Loucy (cell line): ENCODE measurements at regions not wholly inside any gene's neighbourhood (a gene's known extent, or its start where the extent isn't known, plus 50 kb on each side); places are given as distances from the start of the nearest gene placed in this dataset.

Experiments
- H2AFZ ChIP-seq: fragments of 200-600 bp; sonication (generic); 2 replicates; pipeline ENCODE4 v1.6.0; 2016; ENCODE audit warnings: antibody characterized with exemption, mild to moderate bottlenecking, low read length, moderate library complexity
- H3F3A ChIP-seq: fragments of 200-600 bp; 2 replicates; pipeline ENCODE4 v1.6.0; 2016; ENCODE audit warnings: antibody characterized with exemption, low read depth, mild to moderate bottlenecking
- H3K27me3 ChIP-seq: fragments of 200-600 bp; sonication (generic); 2 replicates; pipeline ENCODE4 v1.6.1; 2014; ENCODE audit warnings: low read length, mild to moderate bottlenecking; ENCODE audit not compliant: insufficient read depth, poor library complexity, severe bottlenecking
- H3K36me3 ChIP-seq: fragments of 200-600 bp; sonication (generic); 2 replicates; pipeline ENCODE4 v1.6.1; 2016; ENCODE audit warnings: low read length; ENCODE audit not compliant: insufficient read depth
- H3K4me1 ChIP-seq: fragments of 200-600 bp; sonication (generic); 2 replicates; pipeline ENCODE4 v1.5.1; 2014; ENCODE audit warnings: low read length, mild to moderate bottlenecking; ENCODE audit not compliant: insufficient read depth, poor library complexity, severe bottlenecking
- H3K4me2 ChIP-seq: fragments of 200-600 bp; sonication (generic); 2 replicates; pipeline ENCODE4 v1.6.0; 2014; ENCODE audit warnings: antibody characterized with exemption, low read length, low read depth, mild to moderate bottlenecking; ENCODE audit not compliant: poor library complexity, severe bottlenecking
- H3K4me3 ChIP-seq: fragments of 200-600 bp; sonication (generic); 2 replicates; pipeline ENCODE4 v1.5.1; 2014; ENCODE audit warnings: low read length, mild to moderate bottlenecking, mixed read lengths; ENCODE audit not compliant: poor library complexity, severe bottlenecking
- H3K79me2 ChIP-seq: fragments of 200-600 bp; sonication (generic); 2 replicates; pipeline ENCODE4 v1.6.1; 2014; ENCODE audit warnings: low read length; ENCODE audit not compliant: insufficient read depth
- H3K9ac ChIP-seq: fragments of 200-600 bp; sonication (generic); 2 replicates; pipeline ENCODE4 v1.6.0; 2014; ENCODE audit warnings: mild to moderate bottlenecking, low read depth, low read length, moderate library complexity; ENCODE audit not compliant: poor library complexity, severe bottlenecking
- H3K9me2 ChIP-seq: fragments of 200-600 bp; sonication (generic); replicated peaks from 2 replicates; pipeline ENCODE4 v1.6.1; 2016; ENCODE audit warnings: low read depth, low read length, mixed read lengths
- H3K9me3 ChIP-seq: fragments of 200-600 bp; sonication (generic); 2 replicates; pipeline ENCODE4 v1.6.1; 2014; ENCODE audit warnings: mild to moderate bottlenecking, antibody characterized with exemption, low read length, low read depth; ENCODE audit not compliant: insufficient read depth
- H4K20me1 ChIP-seq: fragments of 200-600 bp; sonication (generic); 2 replicates; pipeline ENCODE4 v1.6.0; 2014; ENCODE audit warnings: antibody characterized with exemption, low read length, mild to moderate bottlenecking; ENCODE audit not compliant: insufficient read depth, poor library complexity, severe bottlenecking
- CTCF ChIP-seq: fragments of 200-600 bp; sonication (generic); conservative IDR thresholded peaks from 2 replicates; pipeline ENCODE4 v1.5.1; 2014; ENCODE audit warnings: mild to moderate bottlenecking, antibody characterized with exemption, low read length
- EZH2phosphoT487 ChIP-seq: fragments of 200-600 bp; IDR thresholded peaks from 2 replicates; pipeline ENCODE4 v1.6.1; 2018; ENCODE audit warnings: antibody characterized with exemption, mild to moderate bottlenecking, moderate library complexity, borderline replicate concordance

- no peak overlapping the region for H3K4me2 ChIP-seq
- no peak overlapping the region for H3K4me3 ChIP-seq
- H3F3A ChIP-seq: no peaks in the 10 kb centered on the region
- H4K20me1 ChIP-seq: no peaks in the 10 kb centered on the region
- H3K36me3 ChIP-seq: no peaks in the 10 kb centered on the region
- TF ChIP-seq EZH2phosphoT487 (no peak), CTCF (no peak)
- H3K9ac ChIP-seq: no peak overlapping the region
- no peak overlapping the region for H2AFZ ChIP-seq
- no peaks in the 10 kb centered on the region for H3K4me1 ChIP-seq
- no peaks in the 10 kb centered on the region for H3K9me2 ChIP-seq
- H3K79me2 ChIP-seq: no peaks in the 10 kb centered on the region
- H3K9me3 ChIP-seq: no peaks in the 10 kb centered on the region
- no peaks in the 10 kb centered on the region for H3K27me3 ChIP-seq
Observed at GRCh38 chr2:226403369-226403768, 396.3 kb downstream of the IRS1 start.

DNA sequence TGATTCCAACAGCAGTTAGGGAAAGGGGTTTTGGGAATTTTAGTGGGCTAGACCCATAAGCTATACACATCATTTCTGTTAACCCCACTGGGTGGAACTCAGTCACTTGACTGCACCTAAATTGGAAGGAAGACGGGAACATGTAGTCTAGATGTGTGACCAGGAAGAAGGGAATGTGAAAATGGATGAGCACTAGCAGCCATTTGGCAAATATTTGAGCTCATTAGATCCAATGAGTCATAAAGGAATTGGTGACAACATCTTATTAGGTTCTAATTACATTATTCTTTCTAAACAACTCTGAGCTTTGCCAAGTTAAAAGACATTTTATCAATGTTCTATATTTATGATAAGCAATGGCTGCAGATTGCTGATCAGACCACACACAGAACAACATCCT, 400.6 kb downstream of the IRS1 start:
- H3K36me3 ChIP-seq: no peaks in the 10 kb centered on the region
- H3K4me2 ChIP-seq: no peak overlapping the region
- no peaks in the 10 kb centered on the region for H4K20me1 ChIP-seq
- H3K9ac ChIP-seq: no peak overlapping the region
- no peaks in the 10 kb centered on the region for H3K9me3 ChIP-seq
- H3K4me3 ChIP-seq: no peak overlapping the region
- no peaks in the 10 kb centered on the region for H3F3A ChIP-seq
- H3K27me3 ChIP-seq: no peaks in the 10 kb centered on the region
- no peak overlapping the region for H2AFZ ChIP-seq
- H3K79me2 ChIP-seq: no peaks in the 10 kb centered on the region
- no peak for TF ChIP-seq EZH2phosphoT487
- TF ChIP-seq CTCF: no peak
- H3K4me1 ChIP-seq: no peaks in the 10 kb centered on the region
- no peaks in the 10 kb centered on the region for H3K9me2 ChIP-seq

DNA sequence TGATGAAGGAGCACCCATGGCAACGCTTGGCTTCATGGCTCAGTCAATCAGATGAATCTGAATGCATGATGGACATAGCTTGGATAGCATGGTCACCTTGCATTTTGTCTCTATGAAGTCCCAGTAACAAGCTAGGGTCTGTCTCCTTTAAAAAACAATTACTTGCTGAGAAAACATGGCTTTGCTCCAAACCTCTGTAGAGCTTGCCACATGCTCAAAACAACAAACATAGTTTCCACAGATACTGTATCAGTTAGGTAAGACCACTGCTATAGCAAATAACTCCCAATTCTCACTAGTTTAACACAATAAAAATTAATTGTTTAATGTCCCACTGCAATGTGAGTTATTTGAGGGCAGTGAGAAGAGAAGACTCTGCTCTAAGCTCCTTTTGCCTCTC, 401.0 kb downstream of the IRS1 start:
- H3K27me3 ChIP-seq: no peaks in the 10 kb centered on the region
- H3K9me2 ChIP-seq: no peaks in the 10 kb centered on the region
- H3K9me3 ChIP-seq: no peaks in the 10 kb centered on the region
- no peak overlapping the region for H2AFZ ChIP-seq
- H3K4me1 ChIP-seq: no peaks in the 10 kb centered on the region
- no peaks in the 10 kb centered on the region for H3F3A ChIP-seq
- H4K20me1 ChIP-seq: no peaks in the 10 kb centered on the region
- H3K4me2 ChIP-seq: no peak overlapping the region
- no peaks in the 10 kb centered on the region for H3K36me3 ChIP-seq
- H3K79me2 ChIP-seq: no peaks in the 10 kb centered on the region
- TF ChIP-seq CTCF (no peak), EZH2phosphoT487 (no peak)
- no peak overlapping the region for H3K4me3 ChIP-seq
- H3K9ac ChIP-seq: no peak overlapping the region
